Suprapubic skin (tissue), 4 donors: ENCODE measurements at regions not wholly inside any gene's neighbourhood (a gene's known extent, or its start where the extent isn't known, plus 50 kb on each side); places are given as distances from the start of the nearest gene placed in this dataset.

Source experiments
- DNase-seq, 2 donors: peaks; one replicate each; pipeline ENCODE4 v3.0.0-alpha.2; 2019; ENCODE audit warnings: low spot score in 2 of 2
- H3K27ac ChIP-seq: fragments of 200-600 bp; sonication (generic); one replicate; pipeline ENCODE4 v1.5.1; 2019
- H3K27me3 ChIP-seq: fragments of 200-600 bp; sonication (generic); one replicate; pipeline ENCODE4 v1.5.1; 2019
- H3K36me3 ChIP-seq: fragments of 200-600 bp; sonication (generic); one replicate; pipeline ENCODE4 v1.5.1; 2019
- H3K4me1 ChIP-seq: fragments of 200-600 bp; sonication (generic); one replicate; pipeline ENCODE4 v1.5.1; 2019
- H3K4me3 ChIP-seq: fragments of 200-600 bp; sonication (generic); one replicate; pipeline ENCODE4 v1.5.1; 2019; ENCODE audit warnings: mild to moderate bottlenecking
- H3K9me3 ChIP-seq: fragments of 200-600 bp; sonication (generic); one replicate; pipeline ENCODE4 v1.5.1; 2019
- EP300 ChIP-seq: sonication (generic); formaldehyde crosslinking; IDR thresholded peaks from one replicate; pipeline ENCODE4 v1.6.1; 2017; ENCODE audit warnings: antibody characterized with exemption
- POLR2A ChIP-seq, 2 donors: fragments of 450-650 bp; IDR thresholded peaks; one replicate each; pipeline ENCODE4 v1.6.1; 2017; ENCODE audit warnings: antibody characterized with exemption in 2 of 2, mild to moderate bottlenecking in 2 of 2, moderate library complexity in 2 of 2
- POLR2AphosphoS5 ChIP-seq, 3 donors: sonication (generic); formaldehyde crosslinking; IDR thresholded peaks; one replicate each; pipeline ENCODE4 v1.6.1; 2017; ENCODE audit warnings: antibody characterized with exemption in 3 of 3
- WGBS: methylation state at CpG from one replicate; pipeline ENCODE4 v1.1.5; 2018; 5-methylcytosine and 5-hydroxymethylcytosine counted together
- TF ChIP-seq, protein P1 (sequence below), 2 donors: fragments of 200-600 bp in 1 of 2; fragments of 450-650 bp in 1 of 2; sonication (generic) in 1 of 2; IDR thresholded peaks; one replicate each; pipeline ENCODE4 v1.5.1; 2016 to 2019; ENCODE audit warnings: antibody characterized with exemption in 2 of 2, mild to moderate bottlenecking in 1 of 2, moderate library complexity in 1 of 2

DNA sequence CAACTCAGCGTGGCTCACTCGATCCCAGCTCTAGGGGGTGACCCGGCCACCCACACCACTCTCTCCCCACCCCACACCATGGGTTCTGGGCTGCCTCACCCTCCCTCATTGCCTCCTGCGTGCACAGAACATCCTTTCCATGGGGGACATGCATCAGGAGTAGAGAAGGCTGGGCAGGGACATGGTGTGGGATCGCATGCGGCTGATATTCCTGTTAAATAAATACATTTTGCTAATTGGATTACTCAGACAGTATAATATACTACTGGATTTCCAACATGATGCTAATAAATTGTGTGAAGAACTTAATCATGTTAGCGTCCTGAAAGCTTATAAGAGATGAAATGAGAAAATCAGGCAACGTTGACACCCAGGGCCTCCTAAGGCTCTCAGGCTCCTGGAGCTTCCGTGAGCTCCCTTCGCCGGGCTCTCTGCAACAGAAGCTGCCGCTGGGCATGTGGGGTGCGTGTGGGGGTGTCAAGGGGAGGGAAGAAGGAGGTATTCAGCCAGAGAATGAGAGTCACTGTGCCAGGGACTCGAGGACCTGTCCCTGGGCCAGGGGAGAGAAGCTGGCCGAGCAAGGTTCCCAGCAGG, 173.1 kb upstream of the TNRC6C start:
- Histone ChIP-seq H3K27me3 (peaks cover 23% of the 10 kb centered on the region), H3K4me1 (no peaks in the 10 kb centered on the region), H3K9me3 (no peaks in the 10 kb centered on the region), H3K4me3 (no peak overlapping the region), H3K36me3 (no peaks in the 10 kb centered on the region), H3K27ac (no peak overlapping the region)
- TF ChIP-seq POLR2A (IDR thresholded peaks at IDR 0.05), result no peak
- TF ChIP-seq, protein P1, sequence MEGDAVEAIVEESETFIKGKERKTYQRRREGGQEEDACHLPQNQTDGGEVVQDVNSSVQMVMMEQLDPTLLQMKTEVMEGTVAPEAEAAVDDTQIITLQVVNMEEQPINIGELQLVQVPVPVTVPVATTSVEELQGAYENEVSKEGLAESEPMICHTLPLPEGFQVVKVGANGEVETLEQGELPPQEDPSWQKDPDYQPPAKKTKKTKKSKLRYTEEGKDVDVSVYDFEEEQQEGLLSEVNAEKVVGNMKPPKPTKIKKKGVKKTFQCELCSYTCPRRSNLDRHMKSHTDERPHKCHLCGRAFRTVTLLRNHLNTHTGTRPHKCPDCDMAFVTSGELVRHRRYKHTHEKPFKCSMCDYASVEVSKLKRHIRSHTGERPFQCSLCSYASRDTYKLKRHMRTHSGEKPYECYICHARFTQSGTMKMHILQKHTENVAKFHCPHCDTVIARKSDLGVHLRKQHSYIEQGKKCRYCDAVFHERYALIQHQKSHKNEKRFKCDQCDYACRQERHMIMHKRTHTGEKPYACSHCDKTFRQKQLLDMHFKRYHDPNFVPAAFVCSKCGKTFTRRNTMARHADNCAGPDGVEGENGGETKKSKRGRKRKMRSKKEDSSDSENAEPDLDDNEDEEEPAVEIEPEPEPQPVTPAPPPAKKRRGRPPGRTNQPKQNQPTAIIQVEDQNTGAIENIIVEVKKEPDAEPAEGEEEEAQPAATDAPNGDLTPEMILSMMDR (IDR thresholded peaks at IDR 0.05), result no peak
- no peak for TF ChIP-seq POLR2AphosphoS5 (IDR thresholded peaks at IDR 0.05)
- TF ChIP-seq EP300, result no peak
- 87% methylated on average over 15 of the region's 15 CpGs for WGBS
- DNase-seq, result no peak

DNA sequence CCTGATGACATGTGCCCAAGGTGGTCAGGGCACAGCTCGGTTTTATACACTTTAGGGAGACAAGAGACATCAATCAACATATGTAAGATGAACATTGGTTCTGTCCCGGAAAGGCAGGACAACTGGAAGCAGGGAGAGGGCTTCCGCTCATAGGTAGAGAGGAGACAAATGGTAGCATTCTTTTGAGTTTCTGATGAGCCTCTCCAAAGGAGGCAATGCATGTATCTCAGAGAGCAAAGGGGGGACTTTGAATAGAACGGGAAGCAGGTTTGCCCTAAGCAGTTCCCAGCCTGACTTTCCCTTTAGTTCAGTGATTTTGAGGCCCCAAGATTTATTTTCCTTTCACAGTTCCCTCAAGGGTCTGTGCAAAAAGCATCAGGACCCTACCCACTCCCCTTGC, 172.4 kb upstream of the TNRC6C start:
- Histone ChIP-seq H3K27me3 (peaks cover 26% of the 10 kb centered on the region), H3K4me1 (no peaks in the 10 kb centered on the region), H3K36me3 (no peaks in the 10 kb centered on the region), H3K27ac (no peak overlapping the region), H3K4me3 (no peak overlapping the region), H3K9me3 (no peaks in the 10 kb centered on the region)
- no peak for DNase-seq
- TF ChIP-seq EP300, result no peak
- no peak for TF ChIP-seq POLR2AphosphoS5 (IDR thresholded peaks at IDR 0.05)
- no peak for TF ChIP-seq POLR2A (IDR thresholded peaks at IDR 0.05)
- TF ChIP-seq, protein P1 (IDR thresholded peaks at IDR 0.05), result no peak
- 89% methylated on average over 4 of the region's 4 CpGs for WGBS

DNA sequence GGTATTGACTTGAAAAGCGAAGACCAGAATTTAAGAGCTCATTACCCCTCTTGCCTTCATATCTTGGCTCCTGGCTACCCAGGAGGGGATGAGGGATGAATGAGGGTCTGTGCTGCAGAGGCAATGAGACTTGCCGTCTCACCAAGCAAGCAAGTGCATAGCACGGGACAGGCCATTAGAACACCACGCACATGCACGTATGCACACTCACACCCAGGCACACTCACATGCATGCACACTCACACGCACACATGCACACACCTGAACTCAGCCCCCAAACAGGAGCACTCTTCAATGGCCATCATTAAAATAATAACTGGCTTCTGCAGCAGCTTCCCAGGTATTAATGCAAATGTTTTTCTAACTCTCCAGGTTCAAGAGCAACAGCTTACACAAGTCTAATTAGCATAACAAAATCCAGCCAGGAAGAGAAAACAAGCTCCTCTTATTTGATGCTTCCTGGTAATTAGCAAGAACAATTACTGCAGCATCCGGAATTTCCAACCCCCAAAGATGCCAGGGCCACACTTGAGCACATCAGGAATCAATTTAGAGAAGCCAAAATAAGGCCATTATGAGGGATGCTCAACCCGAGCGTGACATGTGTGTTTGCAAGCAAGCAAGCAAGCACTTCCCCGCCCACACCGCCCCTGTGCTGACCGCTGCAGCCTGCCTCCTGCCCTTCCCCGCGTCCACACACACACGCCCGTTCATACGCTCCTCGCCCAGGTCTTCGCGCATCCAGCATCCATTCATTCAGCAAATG, 171.6 kb upstream of the TNRC6C start:
- H3K4me1 ChIP-seq, result no peaks in the 10 kb centered on the region
- DNase-seq, result no peak
- TF ChIP-seq POLR2AphosphoS5 (IDR thresholded peaks at IDR 0.05) (no peak), EP300 (no peak), POLR2A (IDR thresholded peaks at IDR 0.05) (no peak)
- TF ChIP-seq, protein P1 (IDR thresholded peaks at IDR 0.05), result no peak
- H3K36me3 ChIP-seq, result no peaks in the 10 kb centered on the region
- 78% methylated on average over 20 of the region's 20 CpGs for WGBS
- no peak overlapping the region for H3K27ac ChIP-seq
- H3K9me3 ChIP-seq, result no peaks in the 10 kb centered on the region
- H3K4me3 ChIP-seq, result no peak overlapping the region
- H3K27me3 ChIP-seq, result peaks cover 26% of the 10 kb centered on the region

DNA sequence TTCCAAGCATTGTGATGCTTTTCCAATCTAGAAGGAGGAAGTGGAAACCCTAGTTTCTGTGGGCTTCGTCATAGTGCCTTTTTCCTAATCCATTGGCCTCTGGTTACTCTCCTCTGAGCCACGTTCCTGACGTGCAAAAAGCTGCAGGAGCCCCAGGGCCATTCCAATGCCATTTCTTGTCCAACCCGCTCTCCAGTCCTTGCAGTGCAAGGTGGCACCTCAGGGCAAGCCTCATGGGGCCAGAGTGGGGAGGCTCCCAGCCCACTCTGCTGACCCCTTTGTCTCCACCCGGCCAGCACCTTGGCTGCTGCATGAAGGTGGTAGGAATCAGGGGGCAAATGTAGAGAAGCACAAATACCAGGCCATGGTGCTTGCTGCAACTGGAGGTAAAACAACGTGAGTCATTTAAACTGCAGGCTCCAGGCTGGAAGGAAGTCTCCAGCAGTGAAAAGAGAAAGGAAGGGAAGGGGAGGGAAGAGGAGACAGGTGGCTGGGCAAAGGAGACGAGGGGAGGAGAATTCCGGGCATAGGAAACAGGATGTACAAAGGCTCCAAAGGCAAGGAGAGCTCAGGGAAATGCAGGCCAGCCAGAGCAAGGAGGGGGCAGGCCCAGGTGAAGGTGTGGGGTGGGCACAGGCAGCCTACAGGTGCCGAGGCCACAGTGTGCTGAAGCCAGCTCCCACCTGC, 168.2 kb upstream of the TNRC6C start:
- DNase-seq, result no peak
- no peak for TF ChIP-seq EP300
- TF ChIP-seq, protein P1 (IDR thresholded peaks at IDR 0.05), result no peak
- TF ChIP-seq POLR2AphosphoS5 (IDR thresholded peaks at IDR 0.05), result no peak
- no peak for TF ChIP-seq POLR2A (IDR thresholded peaks at IDR 0.05)
- H3K36me3 ChIP-seq, result no peaks in the 10 kb centered on the region
- no peaks in the 10 kb centered on the region for H3K4me1 ChIP-seq
- H3K9me3 ChIP-seq, result no peaks in the 10 kb centered on the region
- WGBS, result 59% methylated on average over 9 of the region's 9 CpGs
- no peak overlapping the region for H3K27ac ChIP-seq
- peaks cover 18% of the 10 kb centered on the region for H3K27me3 ChIP-seq
- no peak overlapping the region for H3K4me3 ChIP-seq

DNA sequence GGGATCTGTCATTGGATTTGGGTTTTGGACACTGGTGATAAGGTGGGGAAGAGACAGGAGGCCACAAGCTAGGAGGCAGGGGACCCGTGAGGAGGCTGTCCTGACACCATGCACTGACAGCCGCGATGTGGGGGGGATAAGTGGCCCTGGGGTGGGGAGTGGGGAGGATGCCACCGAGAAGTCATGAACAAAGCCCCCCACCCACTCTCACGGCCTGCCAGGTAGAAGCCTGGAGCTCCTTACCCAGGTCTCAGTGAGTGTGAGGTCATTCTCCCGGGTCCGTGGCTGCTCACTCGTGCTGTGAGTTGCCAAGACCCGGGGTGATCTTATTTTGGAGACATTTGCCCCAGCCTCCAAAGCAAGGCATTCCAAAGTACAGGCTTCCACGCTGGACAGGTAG, 165.9 kb upstream of the TNRC6C start:
- peaks cover 21% of the 10 kb centered on the region for H3K27me3 ChIP-seq
- peaks cover 2% of the 10 kb centered on the region for H3K4me1 ChIP-seq
- WGBS, result 90% methylated on average over 10 of the region's 10 CpGs
- no peak overlapping the region for H3K27ac ChIP-seq
- H3K9me3 ChIP-seq, result no peaks in the 10 kb centered on the region
- no peak for DNase-seq
- H3K36me3 ChIP-seq, result no peaks in the 10 kb centered on the region
- H3K4me3 ChIP-seq, result no peak overlapping the region
- no peak for TF ChIP-seq POLR2AphosphoS5 (IDR thresholded peaks at IDR 0.05)
- no peak for TF ChIP-seq POLR2A (IDR thresholded peaks at IDR 0.05)
- TF ChIP-seq, protein P1 (IDR thresholded peaks at IDR 0.05), result no peak
- no peak for TF ChIP-seq EP300
